Uterus (tissue), 2 donors: ENCODE measurements at regions not wholly inside any gene's neighbourhood (a gene's known extent, or its start where the extent isn't known, plus 50 kb on each side); places are given as distances from the start of the nearest gene placed in this dataset.

Source experiments
- POLR2A ChIP-seq, 2 donors: fragments of 450-650 bp; IDR thresholded peaks; one replicate each; pipeline ENCODE4 v1.6.1; 2016; ENCODE audit warnings: antibody characterized with exemption in 2 of 2, mild to moderate bottlenecking in 1 of 2, moderate library complexity in 1 of 2
- TF ChIP-seq, protein P1 (sequence below), 4 experiments: fragments of 200-600 bp in 2 of 4; fragments of 450-650 bp in 2 of 4; sonication (generic) in 2 of 4; IDR thresholded peaks; one replicate each; pipeline ENCODE4 v1.5.1; 2016 to 2019; ENCODE audit warnings: antibody characterized with exemption in 4 of 4, mild to moderate bottlenecking in 2 of 4, moderate library complexity in 1 of 4

DNA sequence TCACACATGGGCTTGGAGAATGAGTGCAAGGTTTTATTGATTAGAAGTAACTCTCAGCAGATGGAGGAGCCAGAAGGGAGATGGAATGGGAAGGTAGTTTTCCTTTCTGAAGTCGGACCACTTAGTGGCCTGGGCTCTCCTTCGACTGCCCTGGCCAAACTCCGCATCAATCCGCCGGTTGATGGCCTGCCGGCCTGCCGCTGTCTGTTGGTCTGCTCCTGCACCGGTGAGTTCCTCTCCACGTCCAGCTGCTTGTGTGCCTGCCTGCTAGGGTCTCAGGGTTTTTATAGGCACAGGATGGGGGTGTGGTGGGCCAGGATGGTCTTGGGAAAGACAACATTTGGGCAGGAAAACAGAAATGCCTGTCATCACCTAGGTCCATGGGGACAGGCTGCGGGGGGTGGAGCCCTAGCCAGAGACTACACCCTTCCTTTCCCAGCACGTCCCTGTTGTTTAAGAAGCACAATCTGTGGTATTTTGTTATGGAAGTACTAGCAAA is 837.0 kb downstream of the PDCD6IP start:
- TF ChIP-seq, protein P1, sequence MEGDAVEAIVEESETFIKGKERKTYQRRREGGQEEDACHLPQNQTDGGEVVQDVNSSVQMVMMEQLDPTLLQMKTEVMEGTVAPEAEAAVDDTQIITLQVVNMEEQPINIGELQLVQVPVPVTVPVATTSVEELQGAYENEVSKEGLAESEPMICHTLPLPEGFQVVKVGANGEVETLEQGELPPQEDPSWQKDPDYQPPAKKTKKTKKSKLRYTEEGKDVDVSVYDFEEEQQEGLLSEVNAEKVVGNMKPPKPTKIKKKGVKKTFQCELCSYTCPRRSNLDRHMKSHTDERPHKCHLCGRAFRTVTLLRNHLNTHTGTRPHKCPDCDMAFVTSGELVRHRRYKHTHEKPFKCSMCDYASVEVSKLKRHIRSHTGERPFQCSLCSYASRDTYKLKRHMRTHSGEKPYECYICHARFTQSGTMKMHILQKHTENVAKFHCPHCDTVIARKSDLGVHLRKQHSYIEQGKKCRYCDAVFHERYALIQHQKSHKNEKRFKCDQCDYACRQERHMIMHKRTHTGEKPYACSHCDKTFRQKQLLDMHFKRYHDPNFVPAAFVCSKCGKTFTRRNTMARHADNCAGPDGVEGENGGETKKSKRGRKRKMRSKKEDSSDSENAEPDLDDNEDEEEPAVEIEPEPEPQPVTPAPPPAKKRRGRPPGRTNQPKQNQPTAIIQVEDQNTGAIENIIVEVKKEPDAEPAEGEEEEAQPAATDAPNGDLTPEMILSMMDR (IDR thresholded peaks at IDR 0.05): no peak
- no peak for TF ChIP-seq POLR2A (IDR thresholded peaks at IDR 0.05)
